HTR-8/SVneo (cell line): ENCODE measurements at regions not wholly inside any gene's neighbourhood (a gene's known extent, or its start where the extent isn't known, plus 50 kb on each side); places are given as distances from the start of the nearest gene placed in this dataset.

ENCODE experiments used
- DNase-seq: peaks from one replicate; pipeline ENCODE4 v3.0.0; 2011; ENCODE audit warnings: low spot score, mixed read lengths; ENCODE audit not compliant: insufficient read length
- FAIRE-seq: peaks from 2 replicates; lab custom pipeline; 2011; peaks lifted over from hg19 to GRCh38; lab: Jason Lieb, UNC

DNA sequence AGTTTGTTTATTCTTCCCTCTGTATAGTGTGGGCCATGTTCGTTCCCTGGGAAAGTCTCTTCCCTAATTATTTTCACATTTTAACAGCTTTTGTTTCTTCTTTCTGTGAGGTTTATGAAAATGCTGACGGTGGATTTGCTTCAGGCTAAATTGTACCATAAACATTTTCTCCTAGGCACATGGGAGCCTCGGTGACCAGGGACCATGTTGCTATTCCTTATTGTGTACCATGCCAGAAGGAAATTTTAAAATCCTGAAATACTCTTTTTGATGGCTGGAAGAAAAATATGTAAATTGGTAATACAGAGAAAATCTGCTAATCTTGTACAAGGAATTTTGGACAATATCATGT lies 230.1 kb upstream of the JUN start:
- no peak for FAIRE-seq
- no peak for DNase-seq

DNA sequence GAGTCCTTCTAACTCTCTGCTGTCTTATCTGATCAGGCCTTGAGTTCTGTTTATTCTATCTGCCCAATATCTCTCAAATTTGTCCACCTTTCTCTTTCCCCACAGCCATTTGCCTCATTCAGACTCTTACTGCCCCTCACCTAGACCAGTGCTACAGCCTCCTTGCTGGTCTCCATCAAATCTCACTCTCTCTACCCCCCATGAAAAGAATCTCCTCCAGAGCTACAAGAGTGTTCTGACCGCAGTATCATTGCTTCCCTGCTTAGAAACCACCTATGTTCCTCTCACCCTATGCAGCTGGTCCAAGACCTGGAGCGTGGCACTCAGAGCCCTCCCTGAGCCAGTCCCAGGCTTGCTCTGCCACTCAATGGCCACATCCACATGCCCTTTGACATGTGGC lies 231.0 kb upstream of the JUN start:
- DNase-seq (no peak), FAIRE-seq (no peak)

GRCh38 chr1:59015708-59016107 lies 231.9 kb upstream of the JUN start:
- FAIRE-seq (no peak), DNase-seq (peak; percentile 45)

- DNase-seq = no peak
- no peak for FAIRE-seq
Measured at GRCh38 chr1:59016390-59016789, 232.5 kb upstream of the JUN start.

GRCh38 chr1:59017501-59018231 lies 233.8 kb upstream of the JUN start:
- DNase-seq = no peak

GRCh38 chr1:59018446-59018845 lies 234.6 kb upstream of the JUN start:
- DNase-seq = no peak
- FAIRE-seq = no peak

More at GRCh38 chr1:59017501-59018231, 233.8 kb upstream of the JUN start:
- FAIRE-seq = no peak

DNA sequence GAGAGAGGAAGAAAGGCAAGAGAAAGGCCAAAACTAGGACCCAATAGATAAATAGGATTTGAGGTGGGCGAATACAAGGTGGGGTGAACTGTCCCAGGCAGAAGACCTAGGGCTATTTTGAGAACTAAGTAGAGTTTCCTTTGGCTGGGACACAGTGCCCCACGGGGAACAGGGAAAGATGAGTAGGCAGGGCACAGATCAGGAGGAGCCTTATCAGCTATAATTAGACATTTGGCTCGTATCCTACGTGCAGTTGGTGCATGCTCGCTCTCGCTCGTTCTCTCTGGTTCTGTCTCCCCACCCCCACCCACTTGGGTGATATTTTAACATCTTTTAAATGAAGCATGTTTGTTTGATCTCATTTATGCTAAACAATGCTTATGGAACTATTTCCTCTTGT lies 235.0 kb upstream of the JUN start:
- no peak for DNase-seq
- FAIRE-seq = peak; percentile 46

DNA sequence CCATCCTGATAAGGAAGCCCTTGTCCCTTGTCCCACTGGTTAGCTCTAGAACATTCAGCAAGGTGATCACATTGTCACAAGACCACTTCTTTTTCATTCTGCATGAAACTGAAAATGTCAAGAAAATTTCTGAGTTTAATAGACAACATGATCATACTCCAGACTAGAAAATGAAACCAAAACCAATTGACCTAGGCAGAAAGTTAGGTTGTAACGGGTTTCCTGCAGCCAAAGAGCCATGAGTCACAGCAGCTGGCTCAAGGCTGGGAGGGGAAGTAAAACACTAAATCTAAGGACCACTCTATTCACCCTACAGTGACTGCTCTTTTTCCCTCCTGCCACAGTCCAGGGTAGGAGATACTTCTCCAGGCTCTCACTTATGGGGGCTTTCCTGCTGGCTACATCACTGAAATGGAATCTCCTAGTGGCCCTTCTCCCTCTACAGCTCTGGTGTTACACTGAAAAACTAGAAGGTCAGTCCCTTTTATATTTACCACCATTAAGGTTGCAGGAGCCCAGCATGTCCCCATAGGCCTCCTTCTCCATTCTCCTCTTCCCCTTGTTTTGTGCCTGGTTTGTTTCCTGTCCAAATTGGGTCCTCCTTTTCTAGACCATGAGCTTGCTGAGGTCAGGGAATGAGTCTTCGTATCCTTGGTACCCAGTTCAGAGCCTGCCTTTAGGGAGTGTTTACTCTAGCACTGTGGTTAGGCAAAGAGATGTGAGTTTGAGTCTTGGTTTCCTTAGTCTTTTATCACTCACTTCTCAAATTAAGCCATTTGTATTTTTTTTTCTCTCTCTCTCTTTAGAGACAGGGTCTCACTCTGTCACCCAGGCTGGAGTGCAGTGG lies 236.5 kb upstream of the JUN start:
- FAIRE-seq (peak; percentile 60), DNase-seq (peak; percentile 50)

- no peak for FAIRE-seq
Measured at GRCh38 chr1:59022199-59022598, 238.4 kb upstream of the JUN start.

DNA sequence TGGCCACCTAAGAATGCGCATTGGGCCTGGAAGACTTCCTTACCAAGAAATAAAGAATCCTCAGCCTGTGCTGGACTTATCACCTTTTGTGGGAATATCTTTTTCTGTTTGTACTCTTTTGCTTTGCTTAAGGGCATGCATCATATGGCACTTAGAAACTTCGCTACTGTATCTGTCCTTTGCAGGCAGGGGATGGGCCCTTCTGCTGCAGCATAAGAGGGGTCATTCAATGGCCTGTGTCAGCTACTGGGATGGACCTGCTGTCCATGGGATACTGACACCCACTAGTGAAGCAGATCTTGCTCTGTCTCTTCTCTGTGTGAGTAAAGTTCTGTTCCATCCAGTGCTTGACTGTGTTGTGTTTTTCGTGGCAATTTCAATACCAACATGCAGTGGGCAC lies 239.0 kb upstream of the JUN start:
- FAIRE-seq = no peak
- DNase-seq = no peak

More at GRCh38 chr1:59022199-59022598, 238.4 kb upstream of the JUN start:
- DNase-seq = no peak

- FAIRE-seq (no peak), DNase-seq (no peak)
Measured at GRCh38 chr1:59025201-59025600, 241.4 kb upstream of the JUN start.

GRCh38 chr1:59025898-59026426 lies 242.1 kb upstream of the JUN start:
- DNase-seq = no peak
- peak; percentile 48 for FAIRE-seq

- DNase-seq (no peak), FAIRE-seq (peak; percentile 23)
Measured at GRCh38 chr1:59026472-59026948, 242.7 kb upstream of the JUN start.

- no peak for DNase-seq
- FAIRE-seq = no peak
Measured at GRCh38 chr1:59027177-59027576, 243.3 kb upstream of the JUN start.

DNA sequence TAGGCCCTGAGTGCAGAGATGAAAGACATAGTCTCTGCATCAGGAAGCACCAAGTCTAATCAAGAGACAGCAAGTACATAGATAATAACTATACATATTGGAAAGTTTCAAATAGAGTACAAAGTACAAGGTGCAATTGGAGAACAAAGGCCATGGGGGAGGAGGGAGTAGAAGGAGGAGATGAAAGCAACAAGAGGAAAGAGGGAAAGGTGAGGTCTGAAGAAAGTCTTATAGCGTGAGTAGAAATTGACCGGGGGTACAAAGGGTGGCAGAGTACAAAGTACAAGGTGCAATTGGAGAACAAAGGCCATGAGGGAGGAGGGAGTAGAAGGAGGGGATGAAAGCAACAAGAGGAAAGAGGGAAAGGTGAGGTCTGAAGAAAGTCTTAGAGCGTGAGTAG lies 244.2 kb upstream of the JUN start:
- DNase-seq (no peak), FAIRE-seq (no peak)

DNA sequence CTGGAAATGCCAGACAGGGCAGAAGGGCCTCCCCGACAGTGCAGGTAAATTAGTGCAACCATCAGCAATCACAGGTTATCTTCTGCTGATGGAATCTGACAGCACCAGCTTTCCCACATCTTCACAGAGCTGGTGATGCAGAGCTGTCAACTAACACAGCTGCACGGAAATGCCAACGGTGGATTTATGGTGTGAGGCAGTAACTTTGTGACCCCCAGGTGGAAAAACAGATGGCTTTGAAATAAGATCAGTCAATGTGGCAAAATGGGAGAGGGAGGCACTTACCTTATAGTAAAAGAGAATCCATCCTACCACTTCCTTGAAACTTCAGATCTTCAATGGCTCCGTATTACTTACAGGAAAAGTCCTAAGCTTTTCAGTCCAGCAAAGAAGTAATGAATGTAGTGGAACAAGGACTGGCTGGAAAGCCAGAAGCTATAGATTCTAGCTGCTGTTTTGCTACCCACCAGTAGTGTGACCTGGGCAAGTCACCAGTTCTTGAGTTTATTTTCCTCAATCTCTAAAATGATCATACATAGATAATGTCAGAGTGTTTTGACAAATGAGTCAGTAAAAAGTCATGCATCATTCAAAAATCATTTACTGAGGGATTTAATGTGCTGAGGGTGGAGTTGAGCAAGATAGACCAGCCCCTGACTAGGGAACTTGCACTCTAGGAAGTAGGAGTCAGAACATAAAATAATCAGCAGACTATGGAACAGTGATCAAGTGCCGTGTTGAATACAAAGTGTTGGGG lies 245.7 kb upstream of the JUN start:
- FAIRE-seq (peak; percentile 44), DNase-seq (no peak)

DNA sequence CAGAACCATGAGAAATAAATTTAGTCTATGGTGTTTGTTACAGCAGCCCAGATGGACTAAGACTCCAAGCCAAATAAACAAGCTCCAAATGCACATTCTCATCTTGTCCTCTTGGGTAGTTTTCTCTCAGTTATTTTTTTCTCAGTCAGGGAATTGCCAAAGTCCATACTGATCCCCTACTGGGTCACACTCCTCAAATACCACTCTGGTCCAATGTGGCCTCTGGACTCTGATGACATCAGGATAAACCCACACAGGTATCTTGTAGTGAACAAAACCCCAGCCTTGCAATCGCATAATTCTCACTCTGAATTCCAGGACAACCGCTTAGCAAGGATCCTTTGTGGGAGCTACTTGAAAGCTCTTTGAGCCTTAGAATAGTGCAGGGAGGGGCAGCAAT lies 248.4 kb upstream of the JUN start:
- no peak for FAIRE-seq
- no peak for DNase-seq

- FAIRE-seq (no peak), DNase-seq (no peak)
Measured at GRCh38 chr1:59033761-59034160, 249.9 kb upstream of the JUN start.

GRCh38 chr1:59034925-59035324 lies 251.1 kb upstream of the JUN start:
- no peak for FAIRE-seq
- DNase-seq = no peak

DNA sequence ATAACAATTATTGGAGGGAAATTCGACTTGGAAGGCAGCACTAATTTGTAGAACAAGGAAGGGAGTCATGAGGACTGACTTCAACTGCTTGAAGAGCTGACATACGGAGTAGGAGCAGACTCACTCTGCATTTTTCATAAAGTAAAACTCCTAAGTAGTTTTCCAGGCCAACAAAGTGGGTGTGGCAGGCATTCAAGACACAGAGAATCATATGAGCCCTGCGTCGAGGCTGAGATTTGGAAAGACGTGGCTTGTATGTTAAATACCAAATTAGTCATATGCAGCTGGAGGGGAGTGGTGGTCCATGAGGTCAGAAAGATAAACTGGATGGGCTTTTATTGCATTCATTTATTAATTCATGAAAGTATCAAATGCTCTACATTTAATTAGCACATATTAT lies 255.7 kb upstream of the JUN start:
- DNase-seq (no peak), FAIRE-seq (no peak)

DNA sequence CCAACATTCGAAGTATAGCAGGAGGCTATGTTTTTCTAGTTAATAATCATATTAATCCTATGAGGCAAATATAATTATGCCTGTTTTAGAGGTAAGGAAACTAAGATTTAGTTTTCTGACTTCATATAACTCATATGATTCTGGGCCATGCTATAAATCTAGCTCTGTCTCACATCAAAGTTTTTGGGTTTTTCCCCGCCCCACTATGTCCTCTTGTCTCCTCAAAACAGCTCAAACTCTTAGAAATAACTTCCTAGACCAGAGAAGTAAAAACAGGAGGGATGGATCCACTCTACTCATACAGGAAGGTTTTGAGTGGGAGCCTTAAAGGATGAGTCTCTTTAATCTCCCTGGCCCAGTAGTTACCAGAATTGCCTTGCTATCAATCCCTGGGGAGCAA lies 256.4 kb upstream of the FGGY start:
- DNase-seq = no peak
- no peak for FAIRE-seq
